ENCODE measurements at regions not wholly inside any gene's neighbourhood (a gene's known extent, or its start where the extent isn't known, plus 50 kb on each side); places are given as distances from the start of the nearest gene placed in this dataset.

DNA sequence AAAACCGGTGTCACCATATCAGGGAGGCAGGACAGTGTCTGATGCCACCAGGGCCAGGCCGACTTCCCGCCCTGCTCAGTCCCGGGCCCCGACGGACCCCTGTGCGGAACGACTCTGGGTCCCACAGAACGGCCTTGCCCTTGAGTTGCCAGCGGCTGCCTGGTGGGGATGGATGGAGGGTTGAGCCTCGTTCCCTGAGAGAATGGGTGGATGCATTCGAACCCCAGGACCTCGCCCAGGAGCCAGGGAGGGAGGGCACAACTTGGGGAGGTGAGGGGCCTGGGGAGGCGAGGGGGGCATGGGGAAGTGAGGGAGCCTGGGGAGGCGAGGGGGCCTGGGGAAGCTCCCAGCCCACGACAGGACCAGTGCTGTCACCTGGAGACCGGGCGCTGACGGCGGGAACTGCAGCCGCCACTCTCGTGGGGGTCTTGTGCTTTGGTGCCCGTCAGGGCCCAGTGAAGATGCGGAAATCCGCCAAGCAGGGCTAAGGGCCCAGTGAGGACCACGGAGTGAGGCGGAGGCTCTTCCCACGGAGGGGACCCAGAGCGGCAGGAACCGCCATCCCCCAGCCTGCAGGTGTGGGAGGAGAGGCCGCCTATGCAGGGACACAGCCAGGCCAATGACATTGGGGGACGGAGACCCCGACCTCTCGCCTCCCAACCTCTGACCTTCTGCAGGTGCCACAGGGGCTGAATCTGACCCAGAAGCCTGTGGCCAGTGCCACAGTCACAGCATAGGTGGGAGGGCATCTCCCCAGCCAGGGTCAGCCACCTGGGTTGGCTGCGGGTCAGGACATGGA lies 74.4 kb upstream of the GALNT9 start:
- no peak overlapping the region for H3K27ac ChIP-seq
- H3K4me3 ChIP-seq = no peak overlapping the region
- TF ChIP-seq, protein P1, sequence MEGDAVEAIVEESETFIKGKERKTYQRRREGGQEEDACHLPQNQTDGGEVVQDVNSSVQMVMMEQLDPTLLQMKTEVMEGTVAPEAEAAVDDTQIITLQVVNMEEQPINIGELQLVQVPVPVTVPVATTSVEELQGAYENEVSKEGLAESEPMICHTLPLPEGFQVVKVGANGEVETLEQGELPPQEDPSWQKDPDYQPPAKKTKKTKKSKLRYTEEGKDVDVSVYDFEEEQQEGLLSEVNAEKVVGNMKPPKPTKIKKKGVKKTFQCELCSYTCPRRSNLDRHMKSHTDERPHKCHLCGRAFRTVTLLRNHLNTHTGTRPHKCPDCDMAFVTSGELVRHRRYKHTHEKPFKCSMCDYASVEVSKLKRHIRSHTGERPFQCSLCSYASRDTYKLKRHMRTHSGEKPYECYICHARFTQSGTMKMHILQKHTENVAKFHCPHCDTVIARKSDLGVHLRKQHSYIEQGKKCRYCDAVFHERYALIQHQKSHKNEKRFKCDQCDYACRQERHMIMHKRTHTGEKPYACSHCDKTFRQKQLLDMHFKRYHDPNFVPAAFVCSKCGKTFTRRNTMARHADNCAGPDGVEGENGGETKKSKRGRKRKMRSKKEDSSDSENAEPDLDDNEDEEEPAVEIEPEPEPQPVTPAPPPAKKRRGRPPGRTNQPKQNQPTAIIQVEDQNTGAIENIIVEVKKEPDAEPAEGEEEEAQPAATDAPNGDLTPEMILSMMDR (IDR thresholded peaks at IDR 0.05) = no peak
- TF ChIP-seq EZH2phosphoT487 (IDR thresholded peaks at IDR 0.05) (no peak), EZH2 (IDR thresholded peaks at IDR 0.05) (no peak)
- Mint-ChIP-seq H3K9me3 (no peaks in the 10 kb centered on the region), H3K4me1 (peaks cover 5% of the 10 kb centered on the region), H3K27ac (no peak overlapping the region), H3K4me3 (no peak overlapping the region), H3K27me3 (ENCODE audit: insufficient read depth, low read depth) (peaks cover 13% of the 10 kb centered on the region), H3K36me3 (no peaks in the 10 kb centered on the region)
- no peak for DNase-seq (ENCODE audit: low spot score)
- peaks cover 3% of the 10 kb centered on the region for H3K4me1 ChIP-seq
- no peaks in the 10 kb centered on the region for H3F3A ChIP-seq (ENCODE audit: low read depth)
- H3K27me3 ChIP-seq = peaks cover 93% of the 10 kb centered on the region
- no peaks in the 10 kb centered on the region for H3K79me2 ChIP-seq (ENCODE audit: low read depth)
- no peaks in the 10 kb centered on the region for H4K20me1 ChIP-seq (ENCODE audit: low read depth)
- no peak overlapping the region for H3K4me2 ChIP-seq
- no peaks in the 10 kb centered on the region for H3K36me3 ChIP-seq
- no peak overlapping the region for H3K9ac ChIP-seq
- H3K9me3 ChIP-seq (ENCODE audit: low read depth) = no peaks in the 10 kb centered on the region
- no peak overlapping the region for H2AFZ ChIP-seq (replicated peaks)

DNA sequence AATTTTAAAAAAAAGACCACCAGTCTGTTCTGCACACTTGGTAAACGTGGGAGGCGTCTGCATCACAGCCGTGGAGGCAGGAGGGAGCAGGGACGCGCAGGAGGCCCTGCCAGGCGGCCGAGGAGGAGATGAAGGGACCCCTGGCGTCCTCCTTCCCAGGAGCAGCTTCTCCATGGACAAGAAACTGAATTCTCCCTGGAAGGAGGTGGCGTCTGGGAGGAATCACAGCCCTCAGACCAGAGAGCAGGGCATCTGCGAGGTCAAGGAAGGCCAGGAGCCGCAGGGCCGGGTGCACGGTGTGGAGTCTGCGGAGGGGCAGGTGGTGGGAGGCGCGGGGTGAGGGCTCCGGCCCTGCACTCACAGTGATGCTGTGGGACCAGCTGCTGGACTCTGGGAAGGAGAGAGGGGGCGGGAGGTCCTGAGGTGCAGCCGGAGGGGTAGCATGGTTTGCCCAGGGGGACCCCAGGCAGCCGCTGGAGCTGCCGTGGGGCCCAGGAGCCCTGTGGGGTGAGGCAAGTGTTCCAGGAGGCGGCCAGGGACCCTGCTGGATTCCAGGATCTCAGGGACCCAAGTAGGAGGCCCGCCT lies 73.5 kb upstream of the GALNT9 start:
- Mint-ChIP-seq H3K27ac (no peak overlapping the region), H3K36me3 (no peaks in the 10 kb centered on the region)

GRCh38 chr12:132401982-132402381 lies 72.6 kb upstream of the GALNT9 start:
- no peak for TF ChIP-seq EZH2 (IDR thresholded peaks at IDR 0.05)
- TF ChIP-seq, protein P1 (IDR thresholded peaks at IDR 0.05) = no peak
- no peak for TF ChIP-seq EZH2phosphoT487 (IDR thresholded peaks at IDR 0.05)
- H3K36me3 Mint-ChIP-seq = no peaks in the 10 kb centered on the region
- peaks cover 93% of the 10 kb centered on the region for H3K27me3 ChIP-seq

More for the DNA sequence above, 73.5 kb upstream of the GALNT9 start:
- Mint-ChIP-seq H3K4me1 (peaks cover 5% of the 10 kb centered on the region), H3K4me3 (no peak overlapping the region), H3K9me3 (no peaks in the 10 kb centered on the region), H3K27me3 (ENCODE audit: insufficient read depth, low read depth) (peaks cover 12% of the 10 kb centered on the region)
- Histone ChIP-seq H2AFZ (replicated peaks) (no peak overlapping the region), H3K4me1 (peaks cover 3% of the 10 kb centered on the region), H3K27me3 (peaks cover 93% of the 10 kb centered on the region), H3K9me3 (ENCODE audit: low read depth) (no peaks in the 10 kb centered on the region), H3K9ac (no peak overlapping the region), H3K36me3 (no peaks in the 10 kb centered on the region), H3K27ac (no peak overlapping the region), H3F3A (ENCODE audit: low read depth) (no peaks in the 10 kb centered on the region), H4K20me1 (ENCODE audit: low read depth) (no peaks in the 10 kb centered on the region), H3K4me3 (no peak overlapping the region), H3K79me2 (ENCODE audit: low read depth) (no peaks in the 10 kb centered on the region), H3K4me2 (no peak overlapping the region)
- no peak for DNase-seq (ENCODE audit: low spot score)
- TF ChIP-seq EZH2phosphoT487 (IDR thresholded peaks at IDR 0.05) = no peak
- TF ChIP-seq, protein P1 (IDR thresholded peaks at IDR 0.05) = no peak

More at GRCh38 chr12:132401982-132402381, 72.6 kb upstream of the GALNT9 start:
- Mint-ChIP-seq H3K9me3 (no peaks in the 10 kb centered on the region), H3K27ac (no peak overlapping the region), H3K4me1 (peaks cover 5% of the 10 kb centered on the region), H3K27me3 (ENCODE audit: insufficient read depth, low read depth) (peaks cover 15% of the 10 kb centered on the region), H3K4me3 (no peak overlapping the region)
- Histone ChIP-seq H3K4me3 (no peak overlapping the region), H4K20me1 (ENCODE audit: low read depth) (no peaks in the 10 kb centered on the region), H3K4me1 (peaks cover 10% of the 10 kb centered on the region), H3K79me2 (ENCODE audit: low read depth) (no peaks in the 10 kb centered on the region), H3K36me3 (no peaks in the 10 kb centered on the region), H3K9me3 (ENCODE audit: low read depth) (no peaks in the 10 kb centered on the region), H3F3A (ENCODE audit: low read depth) (no peaks in the 10 kb centered on the region), H3K4me2 (no peak overlapping the region), H3K9ac (no peak overlapping the region), H2AFZ (replicated peaks) (no peak overlapping the region), H3K27ac (no peak overlapping the region)
- DNase-seq (ENCODE audit: low spot score) = no peak
